ENCODE measurements at regions not wholly inside any gene's neighbourhood (a gene's known extent, or its start where the extent isn't known, plus 50 kb on each side); places are given as distances from the start of the nearest gene placed in this dataset.

DNA sequence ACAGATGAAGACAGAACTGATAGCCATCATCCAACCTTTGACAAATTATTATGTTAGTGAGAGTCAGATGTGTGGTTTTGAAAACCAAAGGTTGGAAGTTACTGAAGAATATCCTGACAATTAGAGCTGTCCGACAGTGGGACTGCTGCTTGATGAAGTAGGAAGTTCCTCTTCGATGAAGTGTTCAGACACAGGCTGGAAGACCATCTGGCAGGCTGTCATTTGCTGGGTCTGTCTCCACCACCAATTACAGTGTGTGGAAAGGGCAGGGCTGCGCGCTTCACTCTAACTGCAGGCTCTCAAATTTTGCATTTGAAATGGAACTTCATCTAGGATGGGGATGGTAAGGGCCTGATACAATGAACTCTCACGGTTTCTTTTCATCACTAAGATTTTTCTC, 313.8 kb downstream of the PIK3C3 start:
- CTCF ChIA-PET = no interaction called here
- intact Hi-C loops (cut with micrococcal nuclease; ENCODE audit: unreplicated experiment) = no loop called here
- no TSS peak for BruUV-seq (replicated peaks)

DNA sequence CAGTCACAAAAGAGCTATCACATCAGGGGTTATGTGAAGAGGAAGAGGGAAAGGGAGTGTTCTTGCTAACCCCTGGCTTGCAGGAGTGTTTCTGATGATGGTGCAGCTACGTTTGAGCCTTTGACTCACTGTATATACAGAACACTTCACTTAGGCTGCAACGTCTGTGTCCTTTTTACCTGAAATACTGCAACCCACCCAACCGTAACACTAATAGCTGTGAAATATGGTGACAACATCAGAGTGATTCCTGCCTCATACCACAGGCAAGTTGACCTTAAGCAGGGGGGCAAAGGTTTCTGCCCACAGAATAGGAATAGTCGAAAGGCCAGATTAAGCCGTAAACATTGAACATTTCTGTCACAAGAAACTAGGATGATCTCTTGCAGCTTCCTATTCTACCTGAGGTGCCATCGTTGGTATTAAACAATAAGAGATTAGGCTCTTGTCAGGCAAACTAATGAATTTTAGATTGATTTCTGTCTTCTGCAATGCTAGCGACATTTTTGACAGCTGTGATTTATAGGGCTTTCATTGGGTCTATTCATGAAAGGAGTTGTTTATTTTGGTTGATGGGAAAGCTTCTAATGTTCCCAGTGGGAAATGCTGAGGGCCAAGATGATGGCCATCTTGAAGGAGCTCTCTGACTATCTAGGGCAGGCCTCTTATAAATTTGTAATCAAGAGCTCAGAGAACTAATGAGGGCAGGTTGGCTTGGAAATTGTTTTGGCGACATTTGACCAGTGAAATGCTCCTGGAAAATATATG, 316.8 kb downstream of the PIK3C3 start:
- H2AFZ ChIP-seq = no peak overlapping the region
- no peak overlapping the region for H3K4me2 ChIP-seq
- no peaks in the 10 kb centered on the region for H3K9me2 ChIP-seq (ENCODE audit: insufficient read depth)
- no peaks in the 10 kb centered on the region for H3K36me3 ChIP-seq (ENCODE audit: low read depth)
- H3K4me1 ChIP-seq (replicated peaks; ENCODE audit: insufficient read depth) = no peaks in the 10 kb centered on the region
- H3K4me3 ChIP-seq = no peak overlapping the region
- H3K79me2 ChIP-seq (ENCODE audit: low read depth) = no peaks in the 10 kb centered on the region
- CTCF ChIA-PET = no interaction called here
- intact Hi-C loops (cut with micrococcal nuclease; ENCODE audit: unreplicated experiment) = no loop called here
- no peaks in the 10 kb centered on the region for H3K27me3 ChIP-seq (ENCODE audit: insufficient read depth, low read depth)
- TF ChIP-seq CTCF (conservative IDR thresholded peaks at IDR 0.05) (no peak), EZH2 (IDR thresholded peaks at IDR 0.05; ENCODE audit: low read depth) (no peak)
- no peaks in the 10 kb centered on the region for H4K20me1 ChIP-seq (ENCODE audit: insufficient read depth)
- no peaks in the 10 kb centered on the region for H3F3A ChIP-seq (ENCODE audit: insufficient read depth, low read depth)
- POLR2A ChIA-PET (ENCODE audit: unreplicated experiment) = no interaction called here
- DNase-seq = no peak
- no peak overlapping the region for H3K27ac ChIP-seq
- BruUV-seq (replicated peaks) = no TSS peak
- H3K9me3 ChIP-seq (ENCODE audit: insufficient read depth, low read depth) = no peaks in the 10 kb centered on the region

More for the DNA sequence above, 313.8 kb downstream of the PIK3C3 start:
- no peak for DNase-seq
- Histone ChIP-seq H3K36me3 (ENCODE audit: low read depth) (no peaks in the 10 kb centered on the region), H2AFZ (no peak overlapping the region), H3K4me2 (no peak overlapping the region), H3K4me3 (no peak overlapping the region), H3K79me2 (ENCODE audit: low read depth) (no peaks in the 10 kb centered on the region), H3K27me3 (ENCODE audit: insufficient read depth, low read depth) (no peaks in the 10 kb centered on the region), H3K27ac (no peak overlapping the region), H3K9me2 (ENCODE audit: insufficient read depth) (no peaks in the 10 kb centered on the region), H4K20me1 (ENCODE audit: insufficient read depth) (no peaks in the 10 kb centered on the region), H3F3A (ENCODE audit: insufficient read depth, low read depth) (no peaks in the 10 kb centered on the region), H3K9me3 (ENCODE audit: insufficient read depth, low read depth) (no peaks in the 10 kb centered on the region), H3K4me1 (replicated peaks; ENCODE audit: insufficient read depth) (no peaks in the 10 kb centered on the region)
- TF ChIP-seq EZH2 (IDR thresholded peaks at IDR 0.05; ENCODE audit: low read depth) = no peak
- TF ChIP-seq CTCF (conservative IDR thresholded peaks at IDR 0.05) = no peak
- POLR2A ChIA-PET (ENCODE audit: unreplicated experiment) = no interaction called here

- Histone ChIP-seq H3K27me3 (ENCODE audit: insufficient read depth, low read depth) (no peaks in the 10 kb centered on the region), H3K4me2 (no peak overlapping the region), H3K27ac (no peak overlapping the region), H3F3A (ENCODE audit: insufficient read depth, low read depth) (no peaks in the 10 kb centered on the region), H3K9me3 (ENCODE audit: insufficient read depth, low read depth) (no peaks in the 10 kb centered on the region), H3K4me1 (replicated peaks; ENCODE audit: insufficient read depth) (no peaks in the 10 kb centered on the region), H4K20me1 (ENCODE audit: insufficient read depth) (no peaks in the 10 kb centered on the region), H3K36me3 (ENCODE audit: low read depth) (no peaks in the 10 kb centered on the region), H3K4me3 (no peak overlapping the region), H3K9me2 (ENCODE audit: insufficient read depth) (no peaks in the 10 kb centered on the region), H2AFZ (no peak overlapping the region), H3K79me2 (ENCODE audit: low read depth) (no peaks in the 10 kb centered on the region)
- CTCF ChIA-PET = no interaction called here
- POLR2A ChIA-PET (ENCODE audit: unreplicated experiment) = no interaction called here
- no TSS peak for BruUV-seq (replicated peaks)
- TF ChIP-seq CTCF (conservative IDR thresholded peaks at IDR 0.05) = no peak
- TF ChIP-seq EZH2 (IDR thresholded peaks at IDR 0.05; ENCODE audit: low read depth) = no peak
- DNase-seq = no peak
- intact Hi-C loops (cut with micrococcal nuclease; ENCODE audit: unreplicated experiment) = loop anchor here (1.0 kb wide), 1 partner anchor 160 kb away; no protein-coding TSS in a partner anchor
Measured at GRCh38 chr18:42274488-42275137, 319.6 kb downstream of the PIK3C3 start.
